ENCODE measurements at regions not wholly inside any gene's neighbourhood (a gene's known extent, or its start where the extent isn't known, plus 50 kb on each side); places are given as distances from the start of the nearest gene placed in this dataset.

- in situ Hi-C loops (cut with MboI; ENCODE audit: low pct_unique_long_range_greater_than_20kb, low sequenced_read_pairs): no loop called here
- no peak for DNase-seq
These were observed 239.9 kb upstream of the MIS18BP1 start for GRCh38 chr14:45492876-45493275.

GRCh38 chr14:45491914-45492313 is 238.9 kb upstream of the MIS18BP1 start:
- no peak for DNase-seq
- in situ Hi-C loops (cut with MboI; ENCODE audit: low pct_unique_long_range_greater_than_20kb, low sequenced_read_pairs): no loop called here

GRCh38 chr14:45486599-45486998 is 233.6 kb upstream of the MIS18BP1 start:
- in situ Hi-C loops (cut with MboI; ENCODE audit: low pct_unique_long_range_greater_than_20kb, low sequenced_read_pairs): no loop called here
- no peak for DNase-seq

GRCh38 chr14:45467023-45467422 is 214.0 kb upstream of the MIS18BP1 start:
- no peak for DNase-seq
- in situ Hi-C loops (cut with MboI; ENCODE audit: low pct_unique_long_range_greater_than_20kb, low sequenced_read_pairs): no loop called here

GRCh38 chr14:45434221-45434620 is 181.2 kb upstream of the MIS18BP1 start:
- DNase-seq: no peak
- in situ Hi-C loops (cut with MboI; ENCODE audit: low pct_unique_long_range_greater_than_20kb, low sequenced_read_pairs): no loop called here

- in situ Hi-C loops (cut with MboI; ENCODE audit: low pct_unique_long_range_greater_than_20kb, low sequenced_read_pairs): no loop called here
- peak; percentile 60 for DNase-seq
These were observed 173.8 kb upstream of the MIS18BP1 start for GRCh38 chr14:45426685-45427282.

GRCh38 chr14:45406942-45407341 is 153.9 kb upstream of the MIS18BP1 start:
- DNase-seq: no peak
- in situ Hi-C loops (cut with MboI; ENCODE audit: low pct_unique_long_range_greater_than_20kb, low sequenced_read_pairs): no loop called here

GRCh38 chr14:45400950-45401640 is 148.1 kb upstream of the MIS18BP1 start:
- in situ Hi-C loops (cut with MboI; ENCODE audit: low pct_unique_long_range_greater_than_20kb, low sequenced_read_pairs): no loop called here
- DNase-seq: no peak

GRCh38 chr14:45400509-45400908 is 147.5 kb upstream of the MIS18BP1 start:
- no peak for DNase-seq
- in situ Hi-C loops (cut with MboI; ENCODE audit: low pct_unique_long_range_greater_than_20kb, low sequenced_read_pairs): no loop called here

- in situ Hi-C loops (cut with MboI; ENCODE audit: low pct_unique_long_range_greater_than_20kb, low sequenced_read_pairs): no loop called here
- DNase-seq: no peak
These were observed 128.1 kb upstream of the MIS18BP1 start for GRCh38 chr14:45381091-45381490.

- no peak for DNase-seq
- in situ Hi-C loops (cut with MboI; ENCODE audit: low pct_unique_long_range_greater_than_20kb, low sequenced_read_pairs): no loop called here
These were observed 124.2 kb upstream of the MIS18BP1 start for GRCh38 chr14:45377166-45377565.

GRCh38 chr14:45373877-45374276 is 120.9 kb upstream of the MIS18BP1 start:
- no peak for DNase-seq
- in situ Hi-C loops (cut with MboI; ENCODE audit: low pct_unique_long_range_greater_than_20kb, low sequenced_read_pairs): no loop called here

GRCh38 chr14:45364565-45365156 is 111.7 kb upstream of the MIS18BP1 start:
- no peak for DNase-seq
- in situ Hi-C loops (cut with MboI; ENCODE audit: low pct_unique_long_range_greater_than_20kb, low sequenced_read_pairs): no loop called here

- in situ Hi-C loops (cut with MboI; ENCODE audit: low pct_unique_long_range_greater_than_20kb, low sequenced_read_pairs): no loop called here
- no peak for DNase-seq
These were observed 109.5 kb upstream of the MIS18BP1 start for GRCh38 chr14:45362505-45362904.

- DNase-seq: no peak
- in situ Hi-C loops (cut with MboI; ENCODE audit: low pct_unique_long_range_greater_than_20kb, low sequenced_read_pairs): no loop called here
These were observed 108.7 kb upstream of the MIS18BP1 start for GRCh38 chr14:45361727-45362126.

GRCh38 chr14:45359746-45360145 is 106.7 kb upstream of the MIS18BP1 start:
- in situ Hi-C loops (cut with MboI; ENCODE audit: low pct_unique_long_range_greater_than_20kb, low sequenced_read_pairs): no loop called here
- DNase-seq: no peak

GRCh38 chr14:45332360-45332988 is 79.5 kb upstream of the MIS18BP1 start:
- DNase-seq: no peak
- in situ Hi-C loops (cut with MboI; ENCODE audit: low pct_unique_long_range_greater_than_20kb, low sequenced_read_pairs): no loop called here

- DNase-seq: no peak
- in situ Hi-C loops (cut with MboI; ENCODE audit: low pct_unique_long_range_greater_than_20kb, low sequenced_read_pairs): no loop called here
These were observed 55.9 kb upstream of the MIS18BP1 start for GRCh38 chr14:45308745-45309397.

Data from KBM-7 (cell line).